A549 (cell line): ENCODE measurements at regions not wholly inside any gene's neighbourhood (a gene's known extent, or its start where the extent isn't known, plus 50 kb on each side); places are given as distances from the start of the nearest gene placed in this dataset.

Experiments used
- ATAC-seq, 2 experiments: fragments of 200-7000 bp in 1 of 2; fragments of >200 bp in 1 of 2; cut with Nextera tagmentation in 1 of 2; cut with Tn5 transposase in 1 of 2; 3 replicates each; pipeline versions ENCODE4 v1.8.0 to v1.9.1; 2018 to 2020; ENCODE audit warnings: mild to moderate bottlenecking in 1 of 2, moderate library complexity in 1 of 2
- CTCF ChIA-PET: fragments of 300-600 bp; sonication (Branson Sonifier 250); formaldehyde crosslinking; extraction: SDS; loops from one replicate; lab custom pipeline; 2021; ENCODE audit warnings: antibody characterized with exemption, inconsistent platforms; lab: Yijun Ruan, JAX
- POLR2A ChIA-PET: fragments of 350-600 bp; formaldehyde crosslinking; extraction: SDS; loops from one replicate; lab custom pipeline; 2021; ENCODE audit warnings: antibody characterized with exemption, inconsistent platforms; lab: Yijun Ruan, JAX
- DNase-seq, 2 experiments: peaks; one replicate each; pipeline versions ENCODE4 v3.0.0 to v3.0.0-alpha.2; 2011 to 2016; ENCODE audit warnings: low read depth in 1 of 2, low spot score in 1 of 2
- FAIRE-seq: peaks from 2 replicates; lab custom pipeline; 2011; peaks lifted over from hg19 to GRCh38; lab: Jason Lieb, UNC
- H3K27ac ChIP-seq, 2 experiments: fragments of >200 bp; sonication (Bioruptor Twin); formaldehyde crosslinking; 3 replicates each; pipeline ENCODE4 v1.5.1; 2016 to 2017
- H3K4me1 ChIP-seq: fragments of >200 bp; sonication (Bioruptor Twin); formaldehyde crosslinking; 3 replicates; pipeline ENCODE4 v1.6.1; 2016
- H3K4me2 ChIP-seq: fragments of >200 bp; sonication (Bioruptor Twin); formaldehyde crosslinking; 3 replicates; pipeline ENCODE4 v1.6.1; 2016
- H3K4me3 ChIP-seq: fragments of >200 bp; sonication (Bioruptor Twin); formaldehyde crosslinking; 3 replicates; pipeline ENCODE4 v1.5.1; 2016
- H3K9me3 ChIP-seq: fragments of >200 bp; sonication (Bioruptor Twin); formaldehyde crosslinking; 3 replicates; pipeline ENCODE4 v1.6.1; 2016
- CHD4 ChIP-seq: fragments of 200-600 bp; sonication (generic); IDR thresholded peaks from 2 replicates; pipeline ENCODE4 v1.6.1; 2016; ENCODE audit warnings: antibody characterized with exemption, mild to moderate bottlenecking, borderline replicate concordance
- FOSB ChIP-seq: fragments of 250-450 bp; sonication (Bioruptor Pico); IDR thresholded peaks from 2 replicates; pipeline ENCODE4 v1.5.0; 2020; ENCODE audit warnings: mild to moderate bottlenecking, moderate library complexity
- HEYL ChIP-seq: fragments of 250-450 bp; sonication (Bioruptor Pico); IDR thresholded peaks from 2 replicates; pipeline ENCODE4 v1.8.0; 2021; ENCODE audit warnings: mild to moderate bottlenecking, moderate library complexity
- HOXB13 ChIP-seq: fragments of 250-450 bp; sonication (Bioruptor Pico); IDR thresholded peaks from 2 replicates; pipeline ENCODE4 v1.5.0; 2020; ENCODE audit warnings: low read depth, mild to moderate bottlenecking, moderate library complexity
- JUN ChIP-seq, 2 experiments: fragments of >200 bp; sonication (Bioruptor Twin); formaldehyde crosslinking; IDR thresholded peaks; 2 replicates in 1 of 2; 3 replicates in 1 of 2; pipeline ENCODE4 v1.6.1; 2016 to 2017
- KDM5A ChIP-seq: fragments of 200-600 bp; sonication (generic); IDR thresholded peaks from 2 replicates; pipeline ENCODE4 v1.6.1; 2016; ENCODE audit warnings: antibody characterized with exemption, mild to moderate bottlenecking
- MAFK ChIP-seq: fragments of 450-650 bp; IDR thresholded peaks from 2 replicates; pipeline ENCODE4 v1.6.1; 2014; ENCODE audit not compliant: partially characterized antibody
- MAZ ChIP-seq: fragments of 150-350 bp; IDR thresholded peaks from 2 replicates; pipeline ENCODE4 v1.6.1; 2014; ENCODE audit warnings: antibody characterized with exemption, low read depth, low read length, borderline replicate concordance
- MYC ChIP-seq: IDR thresholded peaks from 2 replicates; pipeline ENCODE4 v1.6.1; 2012; ENCODE audit warnings: mild to moderate bottlenecking, inconsistent platforms, low read length, improper control_type of control experiment, borderline replicate concordance
- RARB ChIP-seq: fragments of 250-450 bp; sonication (Bioruptor Pico); IDR thresholded peaks from 2 replicates; pipeline ENCODE4 v1.8.0; 2021; ENCODE audit warnings: mild to moderate bottlenecking, moderate library complexity
- RFX5 ChIP-seq: fragments of 450-650 bp; IDR thresholded peaks from 2 replicates; pipeline ENCODE4 v1.7.1; 2014; ENCODE audit warnings: antibody characterized with exemption, mild to moderate bottlenecking, moderate library complexity
- SREBF2 ChIP-seq: fragments of 450-650 bp; IDR thresholded peaks from 2 replicates; pipeline ENCODE4 v1.6.1; 2014; ENCODE audit warnings: mild to moderate bottlenecking, moderate library complexity
- TFCP2L1 ChIP-seq: fragments of 250-450 bp; sonication (Bioruptor Pico); IDR thresholded peaks from 2 replicates; pipeline ENCODE4 v1.5.0; 2021; ENCODE audit warnings: mild to moderate bottlenecking
- ZFP36 ChIP-seq: fragments of 450-650 bp; IDR thresholded peaks from 2 replicates; pipeline ENCODE4 v1.6.1; 2014; ENCODE audit warnings: borderline replicate concordance; ENCODE audit not compliant: partially characterized antibody
- ZSCAN20 ChIP-seq: fragments of 250-450 bp; sonication (Bioruptor Pico); IDR thresholded peaks from 2 replicates; pipeline ENCODE4 v1.8.0; 2022; ENCODE audit warnings: mild to moderate bottlenecking, moderate library complexity
- WGBS: methylation state at CpG from one replicate; pipeline ENCODE4 v1.1.6; 2017; ENCODE audit errors: missing lambda C conversion rate; 5-methylcytosine and 5-hydroxymethylcytosine counted together
- TF ChIP-seq, protein P1 (sequence below): fragments of 450-650 bp; IDR thresholded peaks from 2 replicates; pipeline ENCODE4 v1.6.1; 2014; ENCODE audit warnings: antibody characterized with exemption
- TF ChIP-seq, protein P2 (sequence below): fragments of >200 bp; sonication (Bioruptor Twin); formaldehyde crosslinking; IDR thresholded peaks from 3 replicates; pipeline ENCODE4 v1.5.1; 2016
- TF ChIP-seq, protein P3 (sequence below): IDR thresholded peaks from 2 replicates; pipeline ENCODE4 v1.6.1; 2012
- TF ChIP-seq, protein P4 (sequence below): fragments of 150-350 bp; IDR thresholded peaks from 2 replicates; pipeline ENCODE4 v1.6.1; 2014; ENCODE audit warnings: low read depth, mild to moderate bottlenecking, low read length
- TF ChIP-seq, protein P5 (sequence below): IDR thresholded peaks from 2 replicates; pipeline ENCODE4 v1.6.1; 2012

DNA sequence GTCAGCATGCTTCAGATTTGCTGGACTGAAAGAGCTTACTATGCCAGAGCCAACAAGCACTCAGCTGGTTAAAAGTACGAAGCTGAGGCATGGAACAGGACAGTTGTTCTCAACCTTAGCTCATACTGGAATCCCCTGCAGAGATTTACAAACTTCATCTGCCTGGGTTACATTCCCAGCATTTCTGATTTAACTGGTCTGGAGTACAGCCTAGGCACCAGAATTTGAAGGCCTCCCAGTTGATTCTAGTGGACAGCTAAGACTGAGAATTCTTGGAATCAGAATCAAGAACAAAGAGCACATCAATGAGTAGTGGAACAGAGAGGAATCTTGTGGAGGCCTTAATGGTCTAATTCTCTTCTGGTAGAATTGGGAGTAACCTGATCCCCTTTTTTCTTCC is 298.2 kb upstream of the NXPH2 start:
- DNase-seq = no peak
- TF ChIP-seq FOSB (CRISPR knock-in tag) (no peak), MAFK (no peak), HEYL (no peak), SREBF2 (no peak), MYC (no peak), TFCP2L1 (no peak), KDM5A (no peak)
- TF ChIP-seq, protein P1, sequence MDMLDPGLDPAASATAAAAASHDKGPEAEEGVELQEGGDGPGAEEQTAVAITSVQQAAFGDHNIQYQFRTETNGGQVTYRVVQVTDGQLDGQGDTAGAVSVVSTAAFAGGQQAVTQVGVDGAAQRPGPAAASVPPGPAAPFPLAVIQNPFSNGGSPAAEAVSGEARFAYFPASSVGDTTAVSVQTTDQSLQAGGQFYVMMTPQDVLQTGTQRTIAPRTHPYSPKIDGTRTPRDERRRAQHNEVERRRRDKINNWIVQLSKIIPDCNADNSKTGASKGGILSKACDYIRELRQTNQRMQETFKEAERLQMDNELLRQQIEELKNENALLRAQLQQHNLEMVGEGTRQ = no peak
- TF ChIP-seq, protein P2, sequence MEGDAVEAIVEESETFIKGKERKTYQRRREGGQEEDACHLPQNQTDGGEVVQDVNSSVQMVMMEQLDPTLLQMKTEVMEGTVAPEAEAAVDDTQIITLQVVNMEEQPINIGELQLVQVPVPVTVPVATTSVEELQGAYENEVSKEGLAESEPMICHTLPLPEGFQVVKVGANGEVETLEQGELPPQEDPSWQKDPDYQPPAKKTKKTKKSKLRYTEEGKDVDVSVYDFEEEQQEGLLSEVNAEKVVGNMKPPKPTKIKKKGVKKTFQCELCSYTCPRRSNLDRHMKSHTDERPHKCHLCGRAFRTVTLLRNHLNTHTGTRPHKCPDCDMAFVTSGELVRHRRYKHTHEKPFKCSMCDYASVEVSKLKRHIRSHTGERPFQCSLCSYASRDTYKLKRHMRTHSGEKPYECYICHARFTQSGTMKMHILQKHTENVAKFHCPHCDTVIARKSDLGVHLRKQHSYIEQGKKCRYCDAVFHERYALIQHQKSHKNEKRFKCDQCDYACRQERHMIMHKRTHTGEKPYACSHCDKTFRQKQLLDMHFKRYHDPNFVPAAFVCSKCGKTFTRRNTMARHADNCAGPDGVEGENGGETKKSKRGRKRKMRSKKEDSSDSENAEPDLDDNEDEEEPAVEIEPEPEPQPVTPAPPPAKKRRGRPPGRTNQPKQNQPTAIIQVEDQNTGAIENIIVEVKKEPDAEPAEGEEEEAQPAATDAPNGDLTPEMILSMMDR = no peak
- TF ChIP-seq, protein P3, sequence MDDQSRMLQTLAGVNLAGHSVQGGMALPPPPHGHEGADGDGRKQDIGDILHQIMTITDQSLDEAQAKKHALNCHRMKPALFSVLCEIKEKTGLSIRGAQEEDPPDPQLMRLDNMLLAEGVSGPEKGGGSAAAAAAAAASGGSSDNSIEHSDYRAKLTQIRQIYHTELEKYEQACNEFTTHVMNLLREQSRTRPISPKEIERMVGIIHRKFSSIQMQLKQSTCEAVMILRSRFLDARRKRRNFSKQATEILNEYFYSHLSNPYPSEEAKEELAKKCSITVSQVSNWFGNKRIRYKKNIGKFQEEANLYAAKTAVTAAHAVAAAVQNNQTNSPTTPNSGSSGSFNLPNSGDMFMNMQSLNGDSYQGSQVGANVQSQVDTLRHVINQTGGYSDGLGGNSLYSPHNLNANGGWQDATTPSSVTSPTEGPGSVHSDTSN = no peak
- TF ChIP-seq, protein P4, sequence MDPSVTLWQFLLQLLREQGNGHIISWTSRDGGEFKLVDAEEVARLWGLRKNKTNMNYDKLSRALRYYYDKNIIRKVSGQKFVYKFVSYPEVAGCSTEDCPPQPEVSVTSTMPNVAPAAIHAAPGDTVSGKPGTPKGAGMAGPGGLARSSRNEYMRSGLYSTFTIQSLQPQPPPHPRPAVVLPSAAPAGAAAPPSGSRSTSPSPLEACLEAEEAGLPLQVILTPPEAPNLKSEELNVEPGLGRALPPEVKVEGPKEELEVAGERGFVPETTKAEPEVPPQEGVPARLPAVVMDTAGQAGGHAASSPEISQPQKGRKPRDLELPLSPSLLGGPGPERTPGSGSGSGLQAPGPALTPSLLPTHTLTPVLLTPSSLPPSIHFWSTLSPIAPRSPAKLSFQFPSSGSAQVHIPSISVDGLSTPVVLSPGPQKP = no peak
- no peak overlapping the region for H3K27ac ChIP-seq
- 9% methylated on average over 1 of the region's 1 CpG for WGBS
- no peaks in the 10 kb centered on the region for H3K4me1 ChIP-seq
- H3K4me2 ChIP-seq = no peak overlapping the region
- ChIA-PET CTCF (no interaction called here), POLR2A (no interaction called here)
- FAIRE-seq = no peak
- no peak overlapping the region for H3K4me3 ChIP-seq
- H3K9me3 ChIP-seq = no peaks in the 10 kb centered on the region
- no peak for ATAC-seq

DNA sequence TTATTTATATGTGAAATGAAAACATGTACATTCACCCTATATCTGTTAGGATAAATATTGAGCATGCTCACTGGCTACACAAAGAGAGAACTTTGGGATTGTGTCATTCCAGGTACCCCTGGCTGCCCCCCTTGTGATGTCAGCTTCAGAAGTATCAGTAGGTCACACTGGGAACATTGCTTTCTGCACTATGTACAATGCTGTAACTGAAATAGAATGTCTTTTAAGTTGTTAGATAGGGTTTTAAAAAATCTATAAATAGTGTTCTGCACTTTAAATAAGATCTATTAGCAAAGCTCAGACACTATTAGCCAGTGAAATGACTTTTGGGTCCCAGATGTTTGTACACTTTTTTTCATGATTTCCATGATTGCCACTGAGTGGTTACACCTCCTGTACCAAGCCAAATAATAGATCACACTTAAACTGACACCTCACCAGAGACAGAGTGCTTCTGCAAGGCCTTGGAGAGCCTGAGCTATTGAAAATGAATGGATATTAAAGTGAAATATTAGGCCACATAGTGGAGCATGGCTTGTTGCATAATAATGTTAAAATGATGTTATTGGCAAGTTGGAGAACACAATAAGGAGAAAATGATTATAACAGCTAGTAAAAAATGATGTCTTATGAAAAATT is 297.0 kb upstream of the NXPH2 start:
- POLR2A ChIA-PET = no interaction called here
- no peaks in the 10 kb centered on the region for H3K9me3 ChIP-seq
- no peak overlapping the region for H3K4me2 ChIP-seq
- DNase-seq (no peak), FAIRE-seq (no peak), ATAC-seq (no peak)
- H3K4me1 ChIP-seq = no peaks in the 10 kb centered on the region
- TF ChIP-seq HEYL = no peak
- TF ChIP-seq KDM5A = no peak
- no peak for TF ChIP-seq RFX5
- TF ChIP-seq MAFK = no peak
- TF ChIP-seq FOSB (CRISPR knock-in tag) = no peak
- no peak for TF ChIP-seq ZFP36
- no peak for TF ChIP-seq MYC
- no peak for TF ChIP-seq RARB (CRISPR knock-in tag)
- TF ChIP-seq CHD4 = no peak
- TF ChIP-seq, protein P5, sequence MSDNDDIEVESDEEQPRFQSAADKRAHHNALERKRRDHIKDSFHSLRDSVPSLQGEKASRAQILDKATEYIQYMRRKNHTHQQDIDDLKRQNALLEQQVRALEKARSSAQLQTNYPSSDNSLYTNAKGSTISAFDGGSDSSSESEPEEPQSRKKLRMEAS = no peak
- TF ChIP-seq SREBF2 = no peak
- TF ChIP-seq MAZ = no peak
- TF ChIP-seq HOXB13 (CRISPR knock-in tag) = no peak
- TF ChIP-seq ZSCAN20 (CRISPR knock-in tag) = no peak
- TF ChIP-seq JUN (IDR thresholded peaks at IDR 0.05) = no peak
- CTCF ChIA-PET = no interaction called here
- no peak overlapping the region for H3K4me3 ChIP-seq
- H3K27ac ChIP-seq = no peak overlapping the region
